ENCODE measurements at regions not wholly inside any gene's neighbourhood (a gene's known extent, or its start where the extent isn't known, plus 50 kb on each side); places are given as distances from the start of the nearest gene placed in this dataset.
"Not testable (repeated sequence)": the region's sequence is repeated elsewhere in the genome, so short reads cannot be mapped to it uniquely, and the experiment has no call there.

- Histone ChIP-seq H3K27ac (ENCODE audit: low read depth, low read length, poor library complexity, severe bottlenecking) (no peak overlapping the region), H3K9ac (ENCODE audit: low read length) (no peak overlapping the region), H3K9me3 (ENCODE audit: low read length) (no peaks in the 10 kb centered on the region), H3K4me2 (ENCODE audit: low read length) (no peak overlapping the region), H3K27me3 (ENCODE audit: insufficient read depth, low read length) (no peaks in the 10 kb centered on the region), H4K20me1 (ENCODE audit: insufficient read depth, low read length) (no peaks in the 10 kb centered on the region), H3K79me2 (ENCODE audit: insufficient read depth, low read length) (no peaks in the 10 kb centered on the region), H3K4me1 (ENCODE audit: insufficient read depth, low read length, severe bottlenecking) (no peaks in the 10 kb centered on the region), H3K4me3 (ENCODE audit: low read depth, low read length, poor library complexity, severe bottlenecking) (no peak overlapping the region), H3F3A (ENCODE audit: insufficient read depth, low read length) (no peaks in the 10 kb centered on the region), H3K36me3 (ENCODE audit: insufficient read depth, low read length) (no peaks in the 10 kb centered on the region), H2AFZ (ENCODE audit: low read length) (no peak overlapping the region), H3K9me2 (ENCODE audit: low read depth, low read length) (no peaks in the 10 kb centered on the region)
- TF ChIP-seq CTCF (IDR thresholded peaks at IDR 0.05; ENCODE audit: low read length) (no peak), EZH2 (IDR thresholded peaks at IDR 0.05; ENCODE audit: borderline replicate concordance, low read length) (no peak)
These were observed 81.6 kb upstream of the KCNE2 start for GRCh38 chr21:34282223-34282622.

- TF ChIP-seq EZH2 (IDR thresholded peaks at IDR 0.05; ENCODE audit: borderline replicate concordance, low read length) (no peak), CTCF (IDR thresholded peaks at IDR 0.05; ENCODE audit: low read length) (no peak)
- H3K4me1 ChIP-seq (ENCODE audit: insufficient read depth, low read length, severe bottlenecking) = no peaks in the 10 kb centered on the region
- H3K36me3 ChIP-seq (ENCODE audit: insufficient read depth, low read length) = no peaks in the 10 kb centered on the region
- H3K9ac ChIP-seq (ENCODE audit: low read length) = no peak overlapping the region
- no peaks in the 10 kb centered on the region for H3F3A ChIP-seq (ENCODE audit: insufficient read depth, low read length)
- no peak overlapping the region for H2AFZ ChIP-seq (ENCODE audit: low read length)
- H3K9me3 ChIP-seq (ENCODE audit: low read length) = no peaks in the 10 kb centered on the region
- H3K4me2 ChIP-seq (ENCODE audit: low read length) = no peak overlapping the region
- no peak overlapping the region for H3K27ac ChIP-seq (ENCODE audit: low read depth, low read length, poor library complexity, severe bottlenecking)
- H3K27me3 ChIP-seq (ENCODE audit: insufficient read depth, low read length) = no peaks in the 10 kb centered on the region
- no peaks in the 10 kb centered on the region for H3K9me2 ChIP-seq (ENCODE audit: low read depth, low read length)
- H4K20me1 ChIP-seq (ENCODE audit: insufficient read depth, low read length) = no peaks in the 10 kb centered on the region
- no peaks in the 10 kb centered on the region for H3K79me2 ChIP-seq (ENCODE audit: insufficient read depth, low read length)
- H3K4me3 ChIP-seq (ENCODE audit: low read depth, low read length, poor library complexity, severe bottlenecking) = no peak overlapping the region
These were observed 79.1 kb upstream of the KCNE2 start for GRCh38 chr21:34284666-34285065.

GRCh38 chr21:34288042-34288441, 75.8 kb upstream of the KCNE2 start:
- H3K79me2 ChIP-seq (ENCODE audit: insufficient read depth, low read length) = not testable (repeated sequence)

GRCh38 chr21:34289856-34290255, 74.0 kb upstream of the KCNE2 start:
- Histone ChIP-seq H3K4me2 (ENCODE audit: low read length) (no peak overlapping the region), H3K36me3 (ENCODE audit: insufficient read depth, low read length) (no peaks in the 10 kb centered on the region), H4K20me1 (ENCODE audit: insufficient read depth, low read length) (no peaks in the 10 kb centered on the region), H3K4me1 (ENCODE audit: insufficient read depth, low read length, severe bottlenecking) (no peaks in the 10 kb centered on the region), H3K79me2 (ENCODE audit: insufficient read depth, low read length) (no peaks in the 10 kb centered on the region), H2AFZ (ENCODE audit: low read length) (no peak overlapping the region), H3K9me2 (ENCODE audit: low read depth, low read length) (no peaks in the 10 kb centered on the region), H3F3A (ENCODE audit: insufficient read depth, low read length) (no peaks in the 10 kb centered on the region), H3K4me3 (ENCODE audit: low read depth, low read length, poor library complexity, severe bottlenecking) (no peak overlapping the region), H3K27me3 (ENCODE audit: insufficient read depth, low read length) (no peaks in the 10 kb centered on the region), H3K9ac (ENCODE audit: low read length) (no peak overlapping the region), H3K27ac (ENCODE audit: low read depth, low read length, poor library complexity, severe bottlenecking) (no peak overlapping the region), H3K9me3 (ENCODE audit: low read length) (no peaks in the 10 kb centered on the region)
- TF ChIP-seq CTCF (IDR thresholded peaks at IDR 0.05; ENCODE audit: low read length) = no peak

More at GRCh38 chr21:34288042-34288441, 75.8 kb upstream of the KCNE2 start:
- H2AFZ ChIP-seq (ENCODE audit: low read length); H3K4me3 ChIP-seq (ENCODE audit: low read depth, low read length, poor library complexity, severe bottlenecking); H3K27ac ChIP-seq (ENCODE audit: low read depth, low read length, poor library complexity, severe bottlenecking); H3K4me1 ChIP-seq (ENCODE audit: insufficient read depth, low read length, severe bottlenecking); H3K4me2 ChIP-seq (ENCODE audit: low read length); H3K9me2 ChIP-seq (ENCODE audit: low read depth, low read length); H3K9me3 ChIP-seq (ENCODE audit: low read length); H4K20me1 ChIP-seq (ENCODE audit: insufficient read depth, low read length); H3K36me3 ChIP-seq (ENCODE audit: insufficient read depth, low read length); H3K9ac ChIP-seq (ENCODE audit: low read length); H3F3A ChIP-seq (ENCODE audit: insufficient read depth, low read length); H3K27me3 ChIP-seq (ENCODE audit: insufficient read depth, low read length): not testable (repeated sequence)
